Ascending aorta (tissue), 2 donors: ENCODE measurements at regions not wholly inside any gene's neighbourhood (a gene's known extent, or its start where the extent isn't known, plus 50 kb on each side); places are given as distances from the start of the nearest gene placed in this dataset.

Experiments
- DNase-seq, 2 donors: peaks; one replicate each; pipeline ENCODE4 v3.0.0-alpha.2; 2019; ENCODE audit warnings: low spot score in 2 of 2
- H3K27ac ChIP-seq, 2 donors: fragments of 200-600 bp; sonication (generic); one replicate each; pipeline ENCODE4 v1.5.1; 2016 to 2017; ENCODE audit warnings: mild to moderate bottlenecking in 1 of 2
- H3K27me3 ChIP-seq: fragments of 200-600 bp; sonication (generic); one replicate; pipeline ENCODE4 v1.5.1; 2017
- H3K36me3 ChIP-seq, 2 donors: fragments of 200-600 bp; sonication (generic); one replicate each; pipeline ENCODE4 v1.5.1; 2016
- H3K4me1 ChIP-seq, 2 donors: fragments of 200-600 bp; sonication (generic); one replicate each; pipeline ENCODE4 v1.5.1; 2016 to 2017; ENCODE audit warnings: mild to moderate bottlenecking in 1 of 2
- H3K4me3 ChIP-seq, 2 donors: fragments of 200-600 bp; sonication (generic); one replicate each; pipeline ENCODE4 v1.5.1; 2016 to 2017; ENCODE audit warnings: mild to moderate bottlenecking in 1 of 2
- H3K9me3 ChIP-seq, 2 donors: fragments of 200-600 bp; sonication (generic); one replicate each; pipeline ENCODE4 v1.5.1; 2016
- intact Hi-C: fragments of 100-400 bp; cut with DNase I; formaldehyde crosslinking; loops from one replicate; pipeline ENCODE4 v1.15.1; 2023
- TF ChIP-seq, protein P1 (sequence below), 3 experiments: fragments of 200-600 bp in 2 of 3; fragments of 450-650 bp in 1 of 3; sonication (generic) in 2 of 3; IDR thresholded peaks; one replicate each; pipeline ENCODE4 v1.5.1; 2016 to 2019; ENCODE audit warnings: antibody characterized with exemption in 3 of 3, mild to moderate bottlenecking in 1 of 3, moderate library complexity in 1 of 3

DNA sequence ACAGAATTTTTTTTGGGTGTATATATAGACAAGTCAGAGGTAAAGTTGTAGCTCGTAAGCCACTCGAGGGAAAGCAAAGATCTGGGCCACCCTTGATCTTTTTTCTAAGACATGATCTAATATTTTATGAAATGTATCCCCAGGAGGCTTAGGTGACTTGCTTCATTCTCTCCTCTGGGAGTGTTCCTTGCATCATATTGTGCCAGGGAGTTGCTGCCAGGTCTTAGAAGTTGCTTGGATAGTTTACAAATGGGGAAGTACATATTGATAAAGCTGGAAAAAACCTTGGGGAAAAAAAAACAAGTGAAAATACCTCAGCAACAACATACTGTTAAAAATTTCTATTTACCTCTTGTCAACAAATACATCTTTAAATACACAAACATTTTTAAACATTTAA lies 110.9 kb upstream of the CYYR1 start:
- Histone ChIP-seq H3K27ac (no peak overlapping the region), H3K27me3 (no peaks in the 10 kb centered on the region), H3K4me1 (no peaks in the 10 kb centered on the region), H3K36me3 (no peaks in the 10 kb centered on the region), H3K9me3 (no peaks in the 10 kb centered on the region), H3K4me3 (no peak overlapping the region)
- TF ChIP-seq, protein P1, sequence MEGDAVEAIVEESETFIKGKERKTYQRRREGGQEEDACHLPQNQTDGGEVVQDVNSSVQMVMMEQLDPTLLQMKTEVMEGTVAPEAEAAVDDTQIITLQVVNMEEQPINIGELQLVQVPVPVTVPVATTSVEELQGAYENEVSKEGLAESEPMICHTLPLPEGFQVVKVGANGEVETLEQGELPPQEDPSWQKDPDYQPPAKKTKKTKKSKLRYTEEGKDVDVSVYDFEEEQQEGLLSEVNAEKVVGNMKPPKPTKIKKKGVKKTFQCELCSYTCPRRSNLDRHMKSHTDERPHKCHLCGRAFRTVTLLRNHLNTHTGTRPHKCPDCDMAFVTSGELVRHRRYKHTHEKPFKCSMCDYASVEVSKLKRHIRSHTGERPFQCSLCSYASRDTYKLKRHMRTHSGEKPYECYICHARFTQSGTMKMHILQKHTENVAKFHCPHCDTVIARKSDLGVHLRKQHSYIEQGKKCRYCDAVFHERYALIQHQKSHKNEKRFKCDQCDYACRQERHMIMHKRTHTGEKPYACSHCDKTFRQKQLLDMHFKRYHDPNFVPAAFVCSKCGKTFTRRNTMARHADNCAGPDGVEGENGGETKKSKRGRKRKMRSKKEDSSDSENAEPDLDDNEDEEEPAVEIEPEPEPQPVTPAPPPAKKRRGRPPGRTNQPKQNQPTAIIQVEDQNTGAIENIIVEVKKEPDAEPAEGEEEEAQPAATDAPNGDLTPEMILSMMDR (IDR thresholded peaks at IDR 0.05) = no peak
- intact Hi-C loops = no loop called here
- no peak for DNase-seq

DNA sequence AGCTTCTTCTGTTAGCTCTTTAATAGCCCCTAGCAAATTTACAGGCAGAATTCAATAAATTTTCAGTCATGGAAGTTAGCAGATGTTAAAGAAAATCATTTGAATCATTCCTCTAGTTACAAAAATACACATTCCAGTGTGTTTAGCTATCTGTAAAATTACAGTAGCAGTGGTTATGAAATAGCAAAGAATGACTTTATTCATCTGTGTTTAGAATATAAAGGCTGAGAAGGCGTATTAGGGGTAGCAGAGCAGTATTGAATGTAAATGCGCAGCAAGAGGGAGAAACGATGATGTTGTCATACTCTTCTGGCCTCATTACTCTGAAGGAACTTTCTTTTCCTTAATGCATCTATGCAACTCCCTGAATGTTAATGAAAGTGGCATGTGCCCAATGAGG lies 106.2 kb upstream of the CYYR1 start:
- Histone ChIP-seq H3K9me3 (no peaks in the 10 kb centered on the region), H3K4me1 (no peaks in the 10 kb centered on the region), H3K27me3 (no peaks in the 10 kb centered on the region), H3K4me3 (no peak overlapping the region), H3K27ac (no peak overlapping the region), H3K36me3 (no peaks in the 10 kb centered on the region)
- no peak for DNase-seq
- TF ChIP-seq, protein P1 (IDR thresholded peaks at IDR 0.05) = no peak
- intact Hi-C loops = no loop called here

DNA sequence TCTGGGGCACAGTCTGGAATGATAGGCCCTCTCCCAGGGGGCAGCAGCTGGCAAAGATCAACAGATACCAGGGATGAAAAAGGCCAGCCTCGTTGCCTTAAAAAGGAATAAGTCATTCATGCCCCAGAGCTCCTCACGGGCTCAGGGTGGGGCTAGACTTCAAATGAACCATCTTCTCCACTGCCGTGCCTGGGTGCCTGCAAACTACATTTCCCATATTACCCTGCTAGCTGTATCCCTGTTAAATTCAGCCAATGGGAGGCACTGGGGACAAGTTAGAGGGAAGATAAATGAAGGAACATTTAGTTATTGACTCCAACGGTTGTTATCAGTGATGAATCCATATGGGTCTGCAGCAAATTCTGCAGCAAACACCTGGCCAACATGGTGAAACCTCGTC lies 101.2 kb upstream of the CYYR1 start:
- Histone ChIP-seq H3K36me3 (no peaks in the 10 kb centered on the region), H3K27ac (no peak overlapping the region), H3K4me3 (no peak overlapping the region), H3K9me3 (no peaks in the 10 kb centered on the region), H3K4me1 (no peaks in the 10 kb centered on the region), H3K27me3 (no peaks in the 10 kb centered on the region)
- TF ChIP-seq, protein P1 (IDR thresholded peaks at IDR 0.05) = no peak
- intact Hi-C loops = no loop called here
- DNase-seq = no peak

DNA sequence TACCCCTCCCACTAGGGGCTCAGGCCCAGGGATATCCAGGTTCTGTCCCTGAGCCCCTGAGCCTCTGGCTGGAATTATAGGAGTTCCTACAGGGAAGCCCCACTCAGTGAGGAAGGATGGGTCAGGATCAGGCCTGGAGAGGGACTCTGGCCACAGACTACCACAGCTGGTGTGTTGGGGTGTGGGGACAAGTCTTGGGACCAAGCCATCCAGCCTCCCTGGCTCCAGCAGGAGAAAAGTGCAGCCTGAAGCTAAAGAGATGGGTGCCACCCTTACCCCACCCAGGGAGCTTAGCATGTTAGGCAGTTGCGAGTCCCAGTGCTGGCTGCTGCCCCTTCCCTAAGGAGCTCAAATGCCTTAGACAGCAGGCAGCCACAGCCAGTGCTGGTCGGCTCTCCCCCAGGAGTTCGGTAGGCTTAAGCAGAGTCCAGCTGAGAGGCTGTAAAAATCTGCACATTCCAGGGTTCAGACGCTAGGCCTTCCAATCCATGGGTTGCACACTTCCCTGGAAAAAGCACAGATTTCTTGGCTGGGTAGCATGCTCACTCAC lies 96.2 kb upstream of the CYYR1 start:
- no peaks in the 10 kb centered on the region for H3K4me1 ChIP-seq
- no peak overlapping the region for H3K4me3 ChIP-seq
- no peak overlapping the region for H3K27ac ChIP-seq
- H3K27me3 ChIP-seq = no peaks in the 10 kb centered on the region
- peaks cover 3 to 10% of the 10 kb centered on the region in 2 donors for H3K9me3 ChIP-seq
- H3K36me3 ChIP-seq = no peaks in the 10 kb centered on the region
- TF ChIP-seq, protein P1 (IDR thresholded peaks at IDR 0.05) = no peak
- DNase-seq = no peak
- intact Hi-C loops = no loop called here

DNA sequence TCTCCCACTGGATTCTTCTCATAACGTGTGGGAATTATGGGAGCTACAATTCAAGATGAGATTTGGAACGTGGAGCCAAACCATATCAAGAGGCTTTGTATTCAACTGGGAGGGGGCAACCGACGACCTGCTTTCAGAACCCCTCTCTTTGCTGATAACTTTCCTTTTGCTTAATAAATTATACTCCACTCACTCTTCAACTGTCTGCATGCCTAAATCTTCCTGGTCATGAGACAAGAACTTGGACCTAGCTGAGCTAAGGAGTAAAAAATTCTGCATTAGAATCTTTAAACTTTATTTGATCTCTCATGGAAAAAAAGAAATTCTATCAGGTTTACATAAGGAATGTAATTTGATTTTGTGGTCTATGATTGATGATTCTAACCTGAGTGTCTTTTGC lies 86.7 kb upstream of the CYYR1 start:
- Histone ChIP-seq H3K36me3 (no peaks in the 10 kb centered on the region), H3K9me3 (peaks cover 0 to 2% of the 10 kb centered on the region in 2 donors), H3K4me3 (no peak overlapping the region), H3K4me1 (no peaks in the 10 kb centered on the region), H3K27ac (no peak overlapping the region), H3K27me3 (no peaks in the 10 kb centered on the region)
- DNase-seq = no peak
- intact Hi-C loops = no loop called here
- TF ChIP-seq, protein P1 (IDR thresholded peaks at IDR 0.05) = no peak

DNA sequence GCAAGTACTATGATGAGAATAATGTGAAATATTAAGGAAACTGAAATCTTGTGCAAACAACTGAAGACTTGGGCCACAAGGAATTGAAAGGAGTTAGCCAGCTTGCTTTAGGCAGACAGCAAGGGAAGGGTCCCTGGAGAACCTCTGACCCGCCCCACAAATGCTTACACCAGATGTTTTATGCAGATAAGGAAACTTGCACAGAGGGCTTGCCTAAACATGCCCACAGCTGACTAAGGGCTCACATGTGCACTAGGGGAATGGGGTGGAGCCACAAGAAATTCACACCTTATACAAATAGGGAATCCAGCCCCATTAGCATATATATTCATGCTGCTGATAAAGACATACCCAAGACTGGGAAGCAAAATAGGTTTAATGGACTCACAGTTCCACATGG lies 86.1 kb upstream of the CYYR1 start:
- no peaks in the 10 kb centered on the region for H3K9me3 ChIP-seq
- intact Hi-C loops = no loop called here
- H3K27me3 ChIP-seq = no peaks in the 10 kb centered on the region
- no peak for DNase-seq
- no peaks in the 10 kb centered on the region for H3K4me1 ChIP-seq
- H3K27ac ChIP-seq = no peak overlapping the region
- TF ChIP-seq, protein P1 (IDR thresholded peaks at IDR 0.05) = no peak
- no peaks in the 10 kb centered on the region for H3K36me3 ChIP-seq
- H3K4me3 ChIP-seq = no peak overlapping the region
